Neural cell (in vitro differentiated cells): ENCODE measurements at regions not wholly inside any gene's neighbourhood (a gene's known extent, or its start where the extent isn't known, plus 50 kb on each side); places are given as distances from the start of the nearest gene placed in this dataset.

ENCODE experiments used
- EP300 ChIP-seq: fragments of 450-650 bp; conservative IDR thresholded peaks from 2 replicates; pipeline ENCODE4 v1.6.1; 2014; ENCODE audit warnings: antibody characterized with exemption, mild to moderate bottlenecking, moderate library complexity; ENCODE audit not compliant: poor library complexity, severe bottlenecking
- TF ChIP-seq, protein P1 (sequence below): fragments of 450-650 bp; IDR thresholded peaks from 2 replicates; pipeline ENCODE4 v1.5.1; 2014; ENCODE audit warnings: antibody characterized with exemption, mild to moderate bottlenecking, moderate library complexity; ENCODE audit not compliant: poor library complexity, severe bottlenecking

DNA sequence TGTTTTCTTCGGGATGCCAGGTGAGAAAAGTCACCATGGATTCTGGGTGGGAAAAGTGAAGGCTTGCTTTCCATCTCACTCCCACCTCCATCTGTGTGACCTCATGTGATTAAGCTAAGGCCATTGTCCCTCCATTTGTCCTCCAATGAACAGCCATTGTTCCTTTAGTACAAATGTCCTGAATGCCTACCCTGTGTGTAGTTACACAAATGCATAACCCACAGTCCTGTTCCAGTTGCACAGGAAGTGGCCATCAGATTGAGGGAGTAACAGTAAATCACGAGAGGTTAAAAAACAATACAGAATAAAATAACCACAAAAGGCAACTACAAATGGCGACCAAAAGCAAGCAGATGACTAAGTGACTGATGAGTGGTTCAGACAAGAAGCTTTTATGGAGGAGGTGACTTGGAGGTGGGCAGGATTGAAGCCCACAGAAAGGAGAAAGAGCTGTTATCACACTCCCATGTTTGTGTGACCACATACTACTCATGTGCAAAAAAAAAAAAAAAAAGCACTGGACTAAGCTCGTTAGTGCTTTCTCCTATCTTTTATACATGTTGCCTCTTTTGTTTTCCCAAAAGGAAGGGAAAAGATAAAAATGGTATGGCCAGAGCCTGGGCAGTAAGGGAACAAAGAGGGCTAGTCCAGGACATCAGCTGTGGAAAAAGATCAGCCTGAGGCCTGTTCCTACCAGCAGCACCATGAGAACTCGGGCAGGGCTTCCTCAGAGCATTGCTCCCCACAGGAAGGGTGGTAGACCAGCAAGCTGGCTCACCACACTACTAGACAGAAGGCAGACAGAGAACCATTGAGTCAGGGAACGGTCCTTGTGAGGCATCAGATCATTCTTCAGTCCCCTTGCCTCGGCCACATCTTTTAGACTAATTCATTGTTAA lies 111.0 kb downstream of the TFAP2A start:
- no peak for TF ChIP-seq EP300
- TF ChIP-seq, protein P1, sequence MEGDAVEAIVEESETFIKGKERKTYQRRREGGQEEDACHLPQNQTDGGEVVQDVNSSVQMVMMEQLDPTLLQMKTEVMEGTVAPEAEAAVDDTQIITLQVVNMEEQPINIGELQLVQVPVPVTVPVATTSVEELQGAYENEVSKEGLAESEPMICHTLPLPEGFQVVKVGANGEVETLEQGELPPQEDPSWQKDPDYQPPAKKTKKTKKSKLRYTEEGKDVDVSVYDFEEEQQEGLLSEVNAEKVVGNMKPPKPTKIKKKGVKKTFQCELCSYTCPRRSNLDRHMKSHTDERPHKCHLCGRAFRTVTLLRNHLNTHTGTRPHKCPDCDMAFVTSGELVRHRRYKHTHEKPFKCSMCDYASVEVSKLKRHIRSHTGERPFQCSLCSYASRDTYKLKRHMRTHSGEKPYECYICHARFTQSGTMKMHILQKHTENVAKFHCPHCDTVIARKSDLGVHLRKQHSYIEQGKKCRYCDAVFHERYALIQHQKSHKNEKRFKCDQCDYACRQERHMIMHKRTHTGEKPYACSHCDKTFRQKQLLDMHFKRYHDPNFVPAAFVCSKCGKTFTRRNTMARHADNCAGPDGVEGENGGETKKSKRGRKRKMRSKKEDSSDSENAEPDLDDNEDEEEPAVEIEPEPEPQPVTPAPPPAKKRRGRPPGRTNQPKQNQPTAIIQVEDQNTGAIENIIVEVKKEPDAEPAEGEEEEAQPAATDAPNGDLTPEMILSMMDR, result no peak
